OCI-LY1 (cell line): ENCODE measurements at regions not wholly inside any gene's neighbourhood (a gene's known extent, or its start where the extent isn't known, plus 50 kb on each side); places are given as distances from the start of the nearest gene placed in this dataset.

ENCODE experiments used
- CTCF ChIP-seq: fragments of 200-600 bp; sonication (generic), shearing (Covaris generic); IDR thresholded peaks from 2 replicates; pipeline ENCODE4 v1.5.1; 2017; ENCODE audit warnings: mild to moderate bottlenecking, antibody characterized with exemption, low read length, moderate library complexity, mixed read lengths
- EZH2 ChIP-seq: fragments of 200-600 bp; sonication (generic), shearing (Covaris generic); IDR thresholded peaks from 2 replicates; pipeline ENCODE4 v1.8.0; 2017; ENCODE audit warnings: borderline replicate concordance, mixed run types, mild to moderate bottlenecking, antibody characterized with exemption, low read length, moderate library complexity, mixed read lengths

- no peak for TF ChIP-seq CTCF
- TF ChIP-seq EZH2, result no peak
Observed at GRCh38 chrX:65910899-65911298, 129.0 kb downstream of the VSIG4 start.
